A549 (cell line): ENCODE measurements at regions not wholly inside any gene's neighbourhood (a gene's known extent, or its start where the extent isn't known, plus 50 kb on each side); places are given as distances from the start of the nearest gene placed in this dataset.
"Not testable (repeated sequence)": the region's sequence is repeated elsewhere in the genome, so short reads cannot be mapped to it uniquely, and the experiment has no call there.

Experiments
- ATAC-seq, 2 experiments: fragments of 200-7000 bp in 1 of 2; fragments of >200 bp in 1 of 2; cut with Nextera tagmentation in 1 of 2; cut with Tn5 transposase in 1 of 2; 3 replicates each; pipeline versions ENCODE4 v1.8.0 to v1.9.1; 2018 to 2020; ENCODE audit warnings: mild to moderate bottlenecking in 1 of 2, moderate library complexity in 1 of 2
- CTCF ChIA-PET: fragments of 300-600 bp; sonication (Branson Sonifier 250); formaldehyde crosslinking; extraction: SDS; loops from one replicate; lab custom pipeline; 2021; ENCODE audit warnings: antibody characterized with exemption, inconsistent platforms; lab: Yijun Ruan, JAX
- POLR2A ChIA-PET: fragments of 350-600 bp; formaldehyde crosslinking; extraction: SDS; loops from one replicate; lab custom pipeline; 2021; ENCODE audit warnings: antibody characterized with exemption, inconsistent platforms; lab: Yijun Ruan, JAX
- DNase-seq, 2 experiments: peaks; one replicate each; pipeline versions ENCODE4 v3.0.0 to v3.0.0-alpha.2; 2011 to 2016; ENCODE audit warnings: low read depth in 1 of 2, low spot score in 1 of 2
- FAIRE-seq: peaks from 2 replicates; lab custom pipeline; 2011; peaks lifted over from hg19 to GRCh38; lab: Jason Lieb, UNC
- H3K27ac ChIP-seq, 2 experiments: fragments of >200 bp; sonication (Bioruptor Twin); formaldehyde crosslinking; 3 replicates each; pipeline ENCODE4 v1.5.1; 2016 to 2017
- H3K4me1 ChIP-seq: fragments of >200 bp; sonication (Bioruptor Twin); formaldehyde crosslinking; 3 replicates; pipeline ENCODE4 v1.6.1; 2016
- H3K4me2 ChIP-seq: fragments of >200 bp; sonication (Bioruptor Twin); formaldehyde crosslinking; 3 replicates; pipeline ENCODE4 v1.6.1; 2016
- H3K4me3 ChIP-seq: fragments of >200 bp; sonication (Bioruptor Twin); formaldehyde crosslinking; 3 replicates; pipeline ENCODE4 v1.5.1; 2016
- H3K9me3 ChIP-seq: fragments of >200 bp; sonication (Bioruptor Twin); formaldehyde crosslinking; 3 replicates; pipeline ENCODE4 v1.6.1; 2016
- CBX2 ChIP-seq: fragments of 200-600 bp; sonication (generic); IDR thresholded peaks from 2 replicates; pipeline ENCODE4 v1.6.1; 2016; ENCODE audit warnings: low read depth, mild to moderate bottlenecking, borderline replicate concordance
- CBX8 ChIP-seq: fragments of 200-600 bp; sonication (generic); IDR thresholded peaks from 2 replicates; pipeline ENCODE4 v1.6.1; 2016
- CHD2 ChIP-seq: fragments of 150-350 bp; IDR thresholded peaks from 2 replicates; pipeline ENCODE4 v1.6.1; 2014; ENCODE audit warnings: low read length; ENCODE audit not compliant: partially characterized antibody
- EP300 ChIP-seq, 2 experiments: fragments of >200 bp; sonication (Bioruptor Twin); formaldehyde crosslinking; IDR thresholded peaks; 2 replicates in 1 of 2; 3 replicates in 1 of 2; pipeline ENCODE4 v1.6.1; 2016 to 2017
- FOSL2 ChIP-seq, 2 experiments: fragments of 450-650 bp in 1 of 2; fragments of >200 bp in 1 of 2; sonication (Bioruptor Twin) in 1 of 2; formaldehyde crosslinking; IDR thresholded peaks; 2 replicates each; pipeline versions ENCODE4 v1.5.0 to v1.6.1; 2016 to 2020; ENCODE audit warnings: mild to moderate bottlenecking in 1 of 2, moderate library complexity in 1 of 2
- FOXS1 ChIP-seq: fragments of 250-450 bp; sonication (Bioruptor Pico); IDR thresholded peaks from 2 replicates; pipeline ENCODE4 v1.5.0; 2020; ENCODE audit warnings: mild to moderate bottlenecking, moderate library complexity
- HEYL ChIP-seq: fragments of 250-450 bp; sonication (Bioruptor Pico); IDR thresholded peaks from 2 replicates; pipeline ENCODE4 v1.8.0; 2021; ENCODE audit warnings: mild to moderate bottlenecking, moderate library complexity
- HOXA7 ChIP-seq: fragments of 250-450 bp; sonication (Bioruptor Pico); IDR thresholded peaks from 2 replicates; pipeline ENCODE4 v1.5.0; 2020; ENCODE audit warnings: mild to moderate bottlenecking, moderate library complexity
- JUN ChIP-seq, 2 experiments: fragments of >200 bp; sonication (Bioruptor Twin); formaldehyde crosslinking; IDR thresholded peaks; 2 replicates in 1 of 2; 3 replicates in 1 of 2; pipeline ENCODE4 v1.6.1; 2016 to 2017
- MAFK ChIP-seq: fragments of 450-650 bp; IDR thresholded peaks from 2 replicates; pipeline ENCODE4 v1.6.1; 2014; ENCODE audit not compliant: partially characterized antibody
- NFE2L2 ChIP-seq: fragments of 150-350 bp; conservative IDR thresholded peaks from 2 replicates; pipeline ENCODE4 v1.6.1; 2014; ENCODE audit warnings: low read length
- NPAS2 ChIP-seq: fragments of 250-450 bp; sonication (Bioruptor Pico); IDR thresholded peaks from 2 replicates; pipeline ENCODE4 v1.8.0; 2022; ENCODE audit warnings: mild to moderate bottlenecking, moderate library complexity, borderline replicate concordance
- NR3C1 ChIP-seq: fragments of >200 bp; sonication (Bioruptor Twin); formaldehyde crosslinking; IDR thresholded peaks from 3 replicates; pipeline ENCODE4 v1.6.1; 2017
- POLR2A ChIP-seq: IDR thresholded peaks from 2 replicates; pipeline ENCODE4 v1.6.1; 2012; ENCODE audit warnings: mild to moderate bottlenecking, low read length
- RNF2 ChIP-seq: fragments of 200-600 bp; sonication (generic); IDR thresholded peaks from 2 replicates; pipeline ENCODE4 v1.6.1; 2016; ENCODE audit warnings: low read depth, mild to moderate bottlenecking, antibody characterized with exemption, moderate library complexity, borderline replicate concordance
- ZC3H11A ChIP-seq: fragments of 450-650 bp; IDR thresholded peaks from 2 replicates; pipeline ENCODE4 v1.6.1; 2014; ENCODE audit warnings: antibody characterized with exemption, mild to moderate bottlenecking
- ZNF302 ChIP-seq: fragments of 250-450 bp; sonication (Bioruptor Pico); IDR thresholded peaks from 2 replicates; pipeline ENCODE4 v1.9.0; 2021; ENCODE audit warnings: inconsistent platforms, mild to moderate bottlenecking, moderate library complexity
- WGBS: methylation state at CpG from one replicate; pipeline ENCODE4 v1.1.6; 2017; ENCODE audit errors: missing lambda C conversion rate; 5-methylcytosine and 5-hydroxymethylcytosine counted together
- TF ChIP-seq, protein P1 (sequence below): fragments of >200 bp; sonication (Bioruptor Twin); formaldehyde crosslinking; IDR thresholded peaks from 3 replicates; pipeline ENCODE4 v1.6.1; 2016
- TF ChIP-seq, protein P2 (sequence below): fragments of 150-350 bp; IDR thresholded peaks from 2 replicates; pipeline ENCODE4 v1.6.1; 2014; ENCODE audit warnings: low read depth, mild to moderate bottlenecking, low read length

DNA sequence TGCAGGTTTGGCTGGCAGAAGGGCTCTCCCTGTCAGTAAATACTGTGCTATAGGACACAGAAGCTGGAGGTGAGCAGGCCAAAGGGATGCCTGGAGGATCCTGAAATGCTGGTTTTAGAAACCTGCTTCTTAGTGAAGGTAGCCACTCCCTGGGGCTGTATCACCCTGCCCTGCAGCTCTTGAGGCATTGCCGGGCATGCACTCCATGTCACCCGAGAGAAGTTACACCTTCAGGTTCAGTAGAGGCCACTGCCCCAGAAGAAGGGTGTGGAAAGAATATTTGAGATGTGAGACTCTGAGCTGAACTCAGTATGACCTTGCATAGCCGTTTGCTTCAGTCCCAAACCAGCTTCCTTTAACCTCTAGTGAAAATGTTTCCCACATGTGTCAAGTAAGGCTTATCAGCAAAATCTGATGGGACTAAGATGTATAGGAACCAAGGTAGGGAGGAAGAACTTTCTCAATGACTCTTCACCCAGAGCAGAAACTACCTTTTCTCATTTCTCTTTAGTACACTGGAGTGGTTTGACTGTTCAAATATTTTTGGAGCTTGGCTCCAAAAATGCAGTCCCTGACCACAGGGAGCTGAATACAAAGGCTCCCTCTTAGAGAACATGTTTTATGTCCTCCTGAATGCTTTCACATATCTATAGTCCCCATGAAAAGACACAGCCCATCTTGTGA, 164.5 kb upstream of the DYRK2 start:
- no peak for ATAC-seq
- no peak overlapping the region for H3K27ac ChIP-seq
- peaks cover 9% of the 10 kb centered on the region; the same call in 2 of the 3 replicates for H3K9me3 ChIP-seq
- TF ChIP-seq POLR2A (no peak), FOSL2 (IDR thresholded peaks at IDR 0.05) (no peak), FOSL2 (CRISPR knock-in tag; IDR thresholded peaks at IDR 0.05) (no peak), HEYL (CRISPR knock-in tag) (no peak), JUN (IDR thresholded peaks at IDR 0.05) (no peak), EP300 (IDR thresholded peaks at IDR 0.05) (no peak), NPAS2 (CRISPR knock-in tag) (no peak), CHD2 (no peak), NFE2L2 (no peak), NR3C1 (no peak), RNF2 (no peak)
- TF ChIP-seq, protein P1, sequence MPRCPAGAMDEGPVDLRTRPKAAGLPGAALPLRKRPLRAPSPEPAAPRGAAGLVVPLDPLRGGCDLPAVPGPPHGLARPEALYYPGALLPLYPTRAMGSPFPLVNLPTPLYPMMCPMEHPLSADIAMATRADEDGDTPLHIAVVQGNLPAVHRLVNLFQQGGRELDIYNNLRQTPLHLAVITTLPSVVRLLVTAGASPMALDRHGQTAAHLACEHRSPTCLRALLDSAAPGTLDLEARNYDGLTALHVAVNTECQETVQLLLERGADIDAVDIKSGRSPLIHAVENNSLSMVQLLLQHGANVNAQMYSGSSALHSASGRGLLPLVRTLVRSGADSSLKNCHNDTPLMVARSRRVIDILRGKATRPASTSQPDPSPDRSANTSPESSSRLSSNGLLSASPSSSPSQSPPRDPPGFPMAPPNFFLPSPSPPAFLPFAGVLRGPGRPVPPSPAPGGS = no peak
- TF ChIP-seq, protein P2, sequence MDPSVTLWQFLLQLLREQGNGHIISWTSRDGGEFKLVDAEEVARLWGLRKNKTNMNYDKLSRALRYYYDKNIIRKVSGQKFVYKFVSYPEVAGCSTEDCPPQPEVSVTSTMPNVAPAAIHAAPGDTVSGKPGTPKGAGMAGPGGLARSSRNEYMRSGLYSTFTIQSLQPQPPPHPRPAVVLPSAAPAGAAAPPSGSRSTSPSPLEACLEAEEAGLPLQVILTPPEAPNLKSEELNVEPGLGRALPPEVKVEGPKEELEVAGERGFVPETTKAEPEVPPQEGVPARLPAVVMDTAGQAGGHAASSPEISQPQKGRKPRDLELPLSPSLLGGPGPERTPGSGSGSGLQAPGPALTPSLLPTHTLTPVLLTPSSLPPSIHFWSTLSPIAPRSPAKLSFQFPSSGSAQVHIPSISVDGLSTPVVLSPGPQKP = no peak
- TF ChIP-seq, all 56 proteins: peak for 0
- POLR2A ChIA-PET = no interaction called here
- Histone ChIP-seq H3K4me2 (no peak overlapping the region), H3K4me1 (no peaks in the 10 kb centered on the region), H3K4me3 (no peak overlapping the region)
- DNase-seq (no peak), FAIRE-seq (no peak)
- CTCF ChIA-PET = no interaction called here
- WGBS = 21% methylated on average over 3 of the region's 3 CpGs

DNA sequence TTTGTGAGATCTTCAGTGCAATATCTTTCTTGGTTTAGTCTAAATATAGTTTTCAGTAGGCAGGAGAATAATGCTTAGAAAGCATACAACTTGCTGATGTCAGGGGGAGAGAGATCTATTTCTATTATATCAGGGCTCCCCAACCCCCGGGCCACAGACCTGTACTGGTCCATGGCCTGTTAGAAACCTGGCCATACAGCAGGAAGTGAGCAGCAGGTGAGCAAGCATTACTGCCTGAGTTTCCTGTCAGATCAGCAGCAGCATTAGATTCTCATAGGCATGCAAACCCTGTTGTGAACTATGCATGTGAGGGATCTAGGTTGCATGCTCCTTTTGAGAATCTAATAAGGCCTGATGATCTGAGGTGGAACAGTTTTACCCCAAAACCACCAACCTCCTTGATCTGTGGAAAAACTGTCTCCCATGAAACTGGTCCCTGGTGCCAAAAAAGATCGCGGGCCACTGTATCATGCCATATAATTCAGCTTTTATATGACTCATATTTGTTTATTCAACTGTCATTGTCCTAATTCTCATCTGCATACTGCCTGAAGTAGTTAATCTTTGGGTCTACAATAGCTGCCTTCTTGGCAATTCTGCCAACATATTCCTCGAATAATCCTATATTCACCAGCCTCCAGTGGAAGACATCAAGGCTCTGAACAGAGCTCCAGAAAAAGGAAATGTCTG, 163.6 kb upstream of the DYRK2 start:
- CTCF ChIA-PET = no interaction called here
- 50% methylated on average over 4 of the region's 4 CpGs for WGBS
- no peak overlapping the region for H3K4me2 ChIP-seq

DNA sequence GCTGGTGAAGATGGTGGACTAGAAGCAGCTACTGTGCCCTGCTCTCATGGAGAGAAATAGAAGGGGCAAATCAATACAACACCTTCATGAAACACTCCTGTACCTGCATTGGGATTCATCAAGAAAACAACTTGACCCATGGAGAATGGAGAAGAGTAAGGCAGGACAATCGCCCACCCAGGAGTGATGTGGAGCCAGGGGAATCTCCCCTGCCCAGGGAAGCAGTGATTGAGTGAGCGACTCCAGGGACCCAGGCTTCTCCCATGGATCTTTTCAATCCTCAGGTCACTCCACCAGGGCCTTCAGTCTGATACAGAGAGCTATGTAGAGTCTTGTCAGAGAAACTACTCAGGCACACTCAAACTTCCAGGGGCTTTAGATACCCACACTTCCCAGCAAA, 161.9 kb upstream of the DYRK2 start:
- TF ChIP-seq MAFK = no peak
- TF ChIP-seq CBX2 = no peak
- TF ChIP-seq HOXA7 (CRISPR knock-in tag) = no peak
- DNase-seq = no peak
- ChIA-PET POLR2A (no interaction called here), CTCF (interaction anchor here (1.1 kb wide), 1 partner anchor 9 kb away, joined by 3 read pairs; no protein-coding TSS in a partner anchor)
- FAIRE-seq = no peak
- peaks cover 17% of the 10 kb centered on the region; the same call in 2 of the 3 replicates for H3K9me3 ChIP-seq
- no peak for ATAC-seq
- no peaks in the 10 kb centered on the region for H3K4me1 ChIP-seq
- 7% methylated on average over 2 of the region's 2 CpGs for WGBS
- H3K27ac ChIP-seq = no peak overlapping the region
- no peak overlapping the region for H3K4me3 ChIP-seq
- H3K4me2 ChIP-seq = no peak overlapping the region

More for the DNA sequence above, 163.6 kb upstream of the DYRK2 start:
- ATAC-seq (no peak), DNase-seq (no peak), FAIRE-seq (no peak)
- POLR2A ChIA-PET = no interaction called here
- TF ChIP-seq NFE2L2 (no peak), CBX8 (no peak), ZC3H11A (no peak), FOXS1 (CRISPR knock-in tag) (no peak), ZNF302 (CRISPR knock-in tag) (no peak)
- H3K4me3 ChIP-seq = no peak overlapping the region
- no peaks in the 10 kb centered on the region for H3K4me1 ChIP-seq
- H3K9me3 ChIP-seq = peaks cover 16% of the 10 kb centered on the region; the same call in 2 of the 3 replicates
- no peak overlapping the region for H3K27ac ChIP-seq

DNA sequence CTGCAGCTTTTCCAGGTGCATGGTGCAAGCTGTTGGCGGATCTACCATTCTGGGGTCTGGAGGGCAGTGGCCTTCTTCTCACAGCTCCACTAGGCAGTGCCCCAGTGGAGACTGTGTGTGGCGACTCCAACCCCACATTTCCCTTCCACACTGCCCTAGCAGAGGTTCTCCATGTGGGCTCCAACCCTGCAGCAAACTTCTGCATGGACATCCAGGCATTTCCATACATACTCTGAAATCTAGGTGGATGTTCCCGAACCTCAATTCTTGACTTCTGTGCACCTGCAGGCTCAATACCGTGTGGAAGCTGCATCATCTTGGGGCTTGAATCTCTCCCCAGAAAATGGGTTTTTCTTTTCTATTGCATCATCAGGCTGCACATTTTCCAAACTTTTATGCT, 160.2 kb upstream of the DYRK2 start:
- H3K27ac ChIP-seq, POLR2A ChIA-PET, ATAC-seq, H3K4me1 ChIP-seq, H3K4me3 ChIP-seq, DNase-seq, FAIRE-seq, H3K4me2 ChIP-seq, CTCF ChIA-PET: not testable (repeated sequence)
- peaks cover 17% of the 10 kb centered on the region; the same call in 2 of the 3 replicates for H3K9me3 ChIP-seq
- 17% methylated on average over 4 of the region's 4 CpGs for WGBS
